GM12892 (cell line): ENCODE measurements at regions not wholly inside any gene's neighbourhood (a gene's known extent, or its start where the extent isn't known, plus 50 kb on each side); places are given as distances from the start of the nearest gene placed in this dataset.

Experiments used
- POLR2A ChIP-seq: IDR thresholded peaks from 2 replicates; pipeline ENCODE4 v1.6.1; 2011; ENCODE audit warnings: low read depth, low read length, control low read depth
- POLR2AphosphoS5 ChIP-seq: IDR thresholded peaks from 2 replicates; pipeline ENCODE4 v1.6.1; 2011; ENCODE audit warnings: low read depth, low read length, control low read depth
- TAF1 ChIP-seq: IDR thresholded peaks from 2 replicates; pipeline ENCODE4 v1.6.1; 2011; ENCODE audit warnings: low read depth, mild to moderate bottlenecking, control low read depth, low read length, borderline replicate concordance

DNA sequence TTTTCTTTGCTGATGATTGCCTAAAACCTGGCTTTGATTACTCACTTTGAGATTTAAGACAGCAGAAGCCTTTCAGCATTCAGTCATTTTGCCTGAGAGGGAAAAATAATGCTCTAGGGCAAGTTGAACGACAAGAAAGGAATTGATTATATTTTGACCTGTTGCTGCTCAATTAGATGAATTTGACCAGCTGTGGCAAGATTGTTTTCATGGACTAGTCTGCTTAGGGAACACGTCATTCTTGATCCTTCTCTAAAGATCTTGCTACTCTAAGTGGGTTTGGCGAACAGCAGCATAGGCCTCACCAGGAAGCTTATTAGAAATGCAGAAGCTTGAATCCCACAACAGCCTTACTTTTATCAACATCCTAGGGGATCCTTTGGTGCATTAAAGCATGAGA lies 59.7 kb upstream of the PHACTR1 start:
- TF ChIP-seq POLR2A (no peak), TAF1 (no peak), POLR2AphosphoS5 (no peak)
